ENCODE measurements at regions not wholly inside any gene's neighbourhood (a gene's known extent, or its start where the extent isn't known, plus 50 kb on each side); places are given as distances from the start of the nearest gene placed in this dataset.

DNA sequence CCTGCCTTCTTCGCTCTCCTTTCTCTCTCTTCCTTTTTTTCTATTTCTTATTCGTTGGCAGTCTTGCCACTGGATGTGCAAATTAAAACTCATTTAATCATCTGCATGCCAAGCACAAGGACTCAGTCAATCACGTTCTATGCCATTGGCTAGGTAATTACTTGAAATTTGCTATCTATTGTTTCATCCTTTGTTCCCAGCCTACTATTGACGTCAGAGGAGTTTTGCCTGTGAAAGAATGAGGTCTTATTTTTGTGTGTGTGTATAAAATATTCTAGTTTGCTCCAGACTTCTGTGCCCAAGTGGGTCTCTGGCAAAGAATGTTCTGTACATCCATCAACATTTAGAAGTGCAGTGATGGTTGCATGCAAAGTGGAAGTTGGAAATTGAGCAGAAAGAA, 132.3 kb upstream of the DOK5 start:
- TF ChIP-seq ZFP30 (CRISPR knock-in tag; IDR thresholded peaks at IDR 0.05) (no peak), POU6F1 (CRISPR knock-in tag; IDR thresholded peaks at IDR 0.05; ENCODE audit: borderline replicate concordance, low read depth) (no peak), PATZ1 (CRISPR knock-in tag; IDR thresholded peaks at IDR 0.05; ENCODE audit: borderline replicate concordance) (no peak), OSR1 (CRISPR knock-in tag; IDR thresholded peaks at IDR 0.05) (no peak), SNAI2 (CRISPR knock-in tag; IDR thresholded peaks at IDR 0.05) (no peak), ARNTL (CRISPR knock-in tag; IDR thresholded peaks at IDR 0.05; ENCODE audit: borderline replicate concordance, low read depth) (no peak), PPARA (CRISPR knock-in tag; IDR thresholded peaks at IDR 0.05; ENCODE audit: borderline replicate concordance) (no peak), CSDC2 (CRISPR knock-in tag; IDR thresholded peaks at IDR 0.05) (no peak), BACH2 (CRISPR knock-in tag; IDR thresholded peaks at IDR 0.05; ENCODE audit: borderline replicate concordance) (no peak), ZC3H10 (CRISPR knock-in tag; IDR thresholded peaks at IDR 0.05) (no peak)
- TF ChIP-seq, protein P1, sequence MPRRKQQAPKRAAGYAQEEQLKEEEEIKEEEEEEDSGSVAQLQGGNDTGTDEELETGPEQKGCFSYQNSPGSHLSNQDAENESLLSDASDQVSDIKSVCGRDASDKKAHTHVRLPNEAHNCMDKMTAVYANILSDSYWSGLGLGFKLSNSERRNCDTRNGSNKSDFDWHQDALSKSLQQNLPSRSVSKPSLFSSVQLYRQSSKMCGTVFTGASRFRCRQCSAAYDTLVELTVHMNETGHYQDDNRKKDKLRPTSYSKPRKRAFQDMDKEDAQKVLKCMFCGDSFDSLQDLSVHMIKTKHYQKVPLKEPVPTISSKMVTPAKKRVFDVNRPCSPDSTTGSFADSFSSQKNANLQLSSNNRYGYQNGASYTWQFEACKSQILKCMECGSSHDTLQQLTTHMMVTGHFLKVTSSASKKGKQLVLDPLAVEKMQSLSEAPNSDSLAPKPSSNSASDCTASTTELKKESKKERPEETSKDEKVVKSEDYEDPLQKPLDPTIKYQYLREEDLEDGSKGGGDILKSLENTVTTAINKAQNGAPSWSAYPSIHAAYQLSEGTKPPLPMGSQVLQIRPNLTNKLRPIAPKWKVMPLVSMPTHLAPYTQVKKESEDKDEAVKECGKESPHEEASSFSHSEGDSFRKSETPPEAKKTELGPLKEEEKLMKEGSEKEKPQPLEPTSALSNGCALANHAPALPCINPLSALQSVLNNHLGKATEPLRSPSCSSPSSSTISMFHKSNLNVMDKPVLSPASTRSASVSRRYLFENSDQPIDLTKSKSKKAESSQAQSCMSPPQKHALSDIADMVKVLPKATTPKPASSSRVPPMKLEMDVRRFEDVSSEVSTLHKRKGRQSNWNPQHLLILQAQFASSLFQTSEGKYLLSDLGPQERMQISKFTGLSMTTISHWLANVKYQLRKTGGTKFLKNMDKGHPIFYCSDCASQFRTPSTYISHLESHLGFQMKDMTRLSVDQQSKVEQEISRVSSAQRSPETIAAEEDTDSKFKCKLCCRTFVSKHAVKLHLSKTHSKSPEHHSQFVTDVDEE (CRISPR knock-in tag; IDR thresholded peaks at IDR 0.05), result no peak
